ENCODE measurements at regions not wholly inside any gene's neighbourhood (a gene's known extent, or its start where the extent isn't known, plus 50 kb on each side); places are given as distances from the start of the nearest gene placed in this dataset.

DNA sequence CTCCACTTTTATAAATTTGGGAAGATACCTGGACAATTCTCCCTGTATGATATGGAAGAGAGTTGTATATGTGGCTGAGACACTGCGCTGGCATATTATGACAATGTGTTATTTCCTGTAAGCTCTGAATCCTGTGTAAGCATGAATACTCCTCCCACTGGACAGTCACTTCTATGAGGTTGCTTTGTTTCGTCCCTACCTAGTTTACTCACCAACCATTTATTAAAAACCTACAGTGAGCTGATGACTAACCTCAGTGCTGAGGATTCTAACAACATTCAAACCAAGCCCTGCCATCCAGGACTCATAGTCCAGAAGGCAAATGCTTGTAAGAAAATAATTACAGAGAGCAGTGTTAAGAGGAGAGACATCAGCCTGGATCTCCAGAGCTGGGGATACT, 1632.9 kb upstream of the TENM3 start:
- DNase-seq (ENCODE audit: low spot score in 2 of 2) (no peak), ATAC-seq (replicated peaks; ENCODE audit: extremely low read depth, poor library complexity, severe bottlenecking) (no peak)
- H3K27me3 Mint-ChIP-seq = no peaks in the 10 kb centered on the region
- H3K27ac Mint-ChIP-seq (ENCODE audit: low read depth) = no peak overlapping the region
- H3K4me3 Mint-ChIP-seq = no peak overlapping the region
- peaks cover 27% of the 10 kb centered on the region for H3K9me3 Mint-ChIP-seq
- no peaks in the 10 kb centered on the region for H3K4me1 Mint-ChIP-seq
- no peaks in the 10 kb centered on the region for H3K36me3 Mint-ChIP-seq (ENCODE audit: insufficient read depth)

DNA sequence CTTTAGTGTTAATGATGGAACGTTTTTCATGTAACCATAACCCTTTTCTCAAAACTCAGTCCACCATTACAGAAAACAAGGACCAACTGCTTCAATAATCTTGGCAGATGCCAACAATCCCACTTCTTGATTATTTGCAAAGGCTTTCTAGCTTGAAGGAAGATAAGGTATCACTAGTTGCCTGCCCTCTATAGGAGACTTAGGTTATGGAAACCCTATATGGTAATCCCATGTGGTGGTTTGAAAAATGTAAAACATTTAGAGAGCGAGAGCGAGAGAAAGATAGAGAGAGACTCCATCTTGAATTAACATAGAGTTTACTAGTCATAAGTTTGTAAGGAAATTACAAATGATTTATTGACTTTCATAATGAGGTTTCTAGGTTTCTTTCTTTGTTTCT, 1627.5 kb upstream of the TENM3 start:
- Mint-ChIP-seq H3K27ac (ENCODE audit: low read depth) (no peak overlapping the region), H3K27me3 (no peaks in the 10 kb centered on the region), H3K9me3 (peaks cover 8% of the 10 kb centered on the region), H3K4me3 (no peak overlapping the region), H3K36me3 (ENCODE audit: insufficient read depth) (no peaks in the 10 kb centered on the region), H3K4me1 (no peaks in the 10 kb centered on the region)
- ATAC-seq (replicated peaks; ENCODE audit: extremely low read depth, poor library complexity, severe bottlenecking) (no peak), DNase-seq (ENCODE audit: low spot score in 2 of 2) (no peak)

DNA sequence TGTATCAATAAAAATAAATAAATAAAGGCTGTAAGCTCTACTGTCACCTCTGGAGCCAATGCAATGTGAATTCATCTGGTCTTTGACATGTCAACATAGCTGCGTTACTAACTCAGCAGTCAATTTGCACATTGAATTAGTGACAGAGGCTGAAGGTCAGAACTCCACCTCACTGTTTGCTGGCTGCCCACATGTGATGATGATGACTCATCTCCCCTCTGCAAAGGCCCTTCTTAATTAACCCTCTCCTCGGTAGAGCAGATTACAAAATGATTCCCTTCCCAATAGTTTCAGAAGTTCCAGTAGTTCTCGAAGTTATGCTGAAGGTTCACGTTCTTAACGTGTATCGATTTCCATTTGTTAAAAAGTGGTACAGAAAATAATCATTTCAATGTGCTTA, 1626.0 kb upstream of the TENM3 start:
- Mint-ChIP-seq H3K9me3 (peaks cover 14% of the 10 kb centered on the region), H3K4me3 (no peak overlapping the region), H3K27me3 (no peaks in the 10 kb centered on the region), H3K27ac (ENCODE audit: low read depth) (no peak overlapping the region), H3K36me3 (ENCODE audit: insufficient read depth) (no peaks in the 10 kb centered on the region), H3K4me1 (no peaks in the 10 kb centered on the region)
- DNase-seq (ENCODE audit: low spot score in 2 of 2) = no peak
- no peak for ATAC-seq (replicated peaks; ENCODE audit: extremely low read depth, poor library complexity, severe bottlenecking)

DNA sequence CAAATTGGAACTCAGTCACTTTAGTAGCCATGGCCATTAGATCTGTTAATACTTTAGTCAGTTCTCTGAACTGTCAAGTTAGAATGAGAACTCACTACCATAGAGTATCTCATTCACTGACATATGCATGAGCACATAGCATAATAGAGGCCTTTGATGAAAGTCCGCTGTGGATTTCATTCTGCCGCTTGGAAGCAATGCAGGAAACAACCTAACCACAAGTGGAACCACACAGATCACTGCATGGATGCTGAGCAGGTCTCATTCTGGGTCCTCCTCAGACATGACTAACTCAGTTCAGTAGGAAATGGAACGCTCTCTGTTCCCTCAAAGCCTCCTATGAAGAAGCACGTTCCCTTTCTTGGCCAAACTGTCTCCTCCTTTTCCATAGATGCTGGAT, 1624.8 kb upstream of the TENM3 start:
- DNase-seq (ENCODE audit: low spot score in 2 of 2) (no peak), ATAC-seq (replicated peaks; ENCODE audit: extremely low read depth, poor library complexity, severe bottlenecking) (no peak)
- Mint-ChIP-seq H3K4me3 (no peak overlapping the region), H3K36me3 (ENCODE audit: insufficient read depth) (no peaks in the 10 kb centered on the region), H3K9me3 (peaks cover 14% of the 10 kb centered on the region), H3K27ac (ENCODE audit: low read depth) (no peak overlapping the region), H3K4me1 (no peaks in the 10 kb centered on the region), H3K27me3 (no peaks in the 10 kb centered on the region)

DNA sequence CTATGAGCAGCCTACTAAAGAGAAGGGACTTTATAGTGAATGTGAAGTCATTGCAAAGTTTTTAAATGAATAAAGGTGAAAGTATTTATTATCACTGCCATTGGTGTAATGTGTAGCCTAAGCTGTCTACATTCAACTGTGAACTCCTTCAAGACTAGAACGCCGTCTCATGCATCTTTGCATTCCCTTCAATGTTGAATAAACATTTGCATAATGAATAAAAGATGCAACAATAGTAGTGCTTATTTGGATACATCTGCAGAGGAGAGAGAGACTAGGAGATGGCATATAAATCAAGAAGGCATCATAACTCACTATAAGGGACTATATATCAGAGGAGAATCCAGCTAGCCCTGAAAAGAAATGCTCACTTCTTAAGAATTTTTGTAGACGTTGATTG, 1623.8 kb upstream of the TENM3 start:
- no peak for ATAC-seq (replicated peaks; ENCODE audit: extremely low read depth, poor library complexity, severe bottlenecking)
- H3K4me3 Mint-ChIP-seq = no peak overlapping the region

DNA sequence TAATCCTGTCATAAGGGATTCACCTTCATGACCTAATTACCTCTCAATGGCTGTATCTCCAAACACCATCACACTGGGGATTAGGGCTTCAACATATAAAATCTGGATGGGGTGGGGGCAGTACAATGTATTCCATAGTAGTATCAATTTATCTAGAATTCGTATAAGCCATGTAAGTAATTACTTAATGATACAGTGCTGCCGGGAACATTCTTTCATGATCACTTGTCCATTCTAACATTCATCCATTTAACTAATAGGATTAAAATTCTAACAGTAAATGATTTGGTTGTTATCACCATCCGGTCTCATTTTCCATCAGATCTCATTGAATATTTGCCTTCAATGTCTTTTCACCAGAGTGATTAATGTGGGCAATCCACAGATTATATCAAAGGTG, 1620.9 kb upstream of the TENM3 start:
- H3K27ac Mint-ChIP-seq (ENCODE audit: low read depth) = no peak overlapping the region
- no peak overlapping the region for H3K4me3 Mint-ChIP-seq
- no peak for ATAC-seq (replicated peaks; ENCODE audit: extremely low read depth, poor library complexity, severe bottlenecking)
- no peaks in the 10 kb centered on the region for H3K4me1 Mint-ChIP-seq
- DNase-seq (ENCODE audit: low spot score in 2 of 2) = no peak
- H3K36me3 Mint-ChIP-seq (ENCODE audit: insufficient read depth) = no peaks in the 10 kb centered on the region
- peaks cover 13% of the 10 kb centered on the region for H3K9me3 Mint-ChIP-seq
- no peaks in the 10 kb centered on the region for H3K27me3 Mint-ChIP-seq

More for the DNA sequence above, 1623.8 kb upstream of the TENM3 start:
- DNase-seq (ENCODE audit: low spot score in 2 of 2) = no peak
- H3K4me1 Mint-ChIP-seq = no peaks in the 10 kb centered on the region
- H3K36me3 Mint-ChIP-seq (ENCODE audit: insufficient read depth) = no peaks in the 10 kb centered on the region
- no peaks in the 10 kb centered on the region for H3K27me3 Mint-ChIP-seq
- no peak overlapping the region for H3K27ac Mint-ChIP-seq (ENCODE audit: low read depth)
- peaks cover 14% of the 10 kb centered on the region for H3K9me3 Mint-ChIP-seq

DNA sequence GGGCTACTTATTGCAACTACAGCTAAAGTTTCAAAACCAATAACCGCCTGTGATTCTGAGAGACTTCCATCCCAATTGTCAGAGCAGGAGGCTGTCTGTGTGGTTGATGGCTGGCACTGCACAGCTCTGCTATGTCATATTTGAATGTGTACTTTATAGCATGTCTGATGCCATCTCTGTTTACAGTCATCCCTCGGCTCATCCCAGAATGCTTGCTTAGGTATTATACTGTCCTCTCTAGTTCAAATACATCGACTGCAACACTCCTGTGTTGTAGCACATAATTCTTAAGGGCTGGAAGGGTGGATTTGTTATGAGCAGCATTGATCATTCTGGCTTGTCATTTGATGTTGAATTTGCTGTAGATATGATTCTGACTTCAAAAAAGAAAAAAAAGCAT, 1617.5 kb upstream of the TENM3 start:
- Mint-ChIP-seq H3K27ac (ENCODE audit: low read depth) (no peak overlapping the region), H3K36me3 (ENCODE audit: insufficient read depth) (no peaks in the 10 kb centered on the region), H3K4me1 (no peaks in the 10 kb centered on the region), H3K4me3 (no peak overlapping the region), H3K27me3 (no peaks in the 10 kb centered on the region), H3K9me3 (peaks cover 13% of the 10 kb centered on the region)
- ATAC-seq (replicated peaks; ENCODE audit: extremely low read depth, poor library complexity, severe bottlenecking) (no peak), DNase-seq (ENCODE audit: low spot score in 2 of 2) (no peak)

DNA sequence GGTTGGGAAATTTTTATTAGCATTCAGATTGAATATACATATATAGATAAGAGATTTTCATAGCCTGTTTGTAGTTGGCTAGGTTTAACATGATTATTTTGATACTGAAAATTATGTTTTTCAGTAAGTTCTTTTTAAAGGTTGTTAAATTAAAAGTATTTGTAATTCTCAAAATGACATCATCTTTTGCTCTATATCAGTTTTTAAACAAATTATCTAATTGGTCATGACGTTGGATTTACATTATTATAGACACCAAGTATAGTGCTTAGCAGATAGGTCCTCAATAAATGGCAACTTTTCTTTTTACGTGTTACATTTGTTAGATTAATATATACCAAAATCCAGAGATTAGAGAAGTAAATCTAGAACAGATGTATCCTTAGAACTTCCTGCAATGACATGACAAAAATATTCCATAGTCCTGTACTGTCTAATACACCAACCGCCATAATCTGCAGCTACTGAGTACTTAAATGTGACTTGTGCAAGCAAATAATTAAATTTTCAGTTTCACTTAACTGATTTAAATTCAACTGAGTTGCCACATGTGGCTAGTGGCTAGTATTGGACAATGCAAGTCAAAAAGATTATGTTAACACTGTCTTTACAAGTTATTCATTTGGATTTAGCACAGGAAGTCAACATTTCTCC, 1613.1 kb upstream of the TENM3 start:
- ATAC-seq (replicated peaks; ENCODE audit: extremely low read depth, poor library complexity, severe bottlenecking) = no peak

DNA sequence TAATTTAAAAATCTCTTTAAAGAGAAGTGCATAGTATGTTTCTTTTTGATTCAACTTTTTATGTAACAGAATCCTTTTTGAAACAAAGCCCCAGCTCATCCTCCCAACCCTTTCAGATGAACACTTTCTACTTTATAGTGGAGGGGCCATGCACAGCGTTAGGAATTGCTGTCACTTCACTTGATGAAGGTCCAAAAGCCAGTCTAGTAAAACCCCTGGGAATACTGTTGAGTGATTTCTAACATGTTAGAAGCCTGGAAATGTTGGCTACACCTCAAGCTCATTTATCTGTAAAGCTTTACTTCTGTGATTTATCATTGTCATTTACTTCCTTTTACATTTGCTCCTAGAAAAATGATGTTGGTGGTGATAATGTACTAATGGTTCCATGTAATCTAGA, 1608.9 kb upstream of the TENM3 start:
- H3K4me1 Mint-ChIP-seq = no peaks in the 10 kb centered on the region
- ATAC-seq (replicated peaks; ENCODE audit: extremely low read depth, poor library complexity, severe bottlenecking) = no peak

More for the DNA sequence above, 1613.1 kb upstream of the TENM3 start:
- no peaks in the 10 kb centered on the region for H3K27me3 Mint-ChIP-seq
- peaks cover 4% of the 10 kb centered on the region for H3K9me3 Mint-ChIP-seq
- no peaks in the 10 kb centered on the region for H3K4me1 Mint-ChIP-seq
- H3K27ac Mint-ChIP-seq (ENCODE audit: low read depth) = no peak overlapping the region
- H3K36me3 Mint-ChIP-seq (ENCODE audit: insufficient read depth) = no peaks in the 10 kb centered on the region
- no peak overlapping the region for H3K4me3 Mint-ChIP-seq
- no peak for DNase-seq (ENCODE audit: low spot score in 2 of 2)

DNA sequence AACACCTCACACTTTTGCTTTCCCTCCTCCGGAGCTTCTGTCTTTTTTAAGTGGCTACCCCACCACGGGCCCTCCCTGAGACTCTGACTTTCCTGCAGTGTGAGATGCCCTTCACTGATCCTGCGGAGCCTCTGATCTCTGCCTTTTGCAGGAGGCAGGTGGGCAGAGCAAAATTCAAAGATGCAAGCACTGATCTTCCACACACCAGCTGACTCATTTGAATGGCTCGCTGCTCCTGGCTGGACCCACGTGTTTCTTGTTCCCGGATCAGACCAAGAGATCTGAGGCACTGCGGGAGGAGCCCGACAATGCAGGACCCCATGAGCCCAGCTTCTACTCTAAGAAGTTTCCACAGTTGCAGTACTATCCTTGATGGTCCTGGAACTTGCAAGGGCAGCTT, 1607.9 kb upstream of the TENM3 start:
- DNase-seq (ENCODE audit: low spot score in 2 of 2) (no peak), ATAC-seq (replicated peaks; ENCODE audit: extremely low read depth, poor library complexity, severe bottlenecking) (no peak)
- Mint-ChIP-seq H3K27ac (ENCODE audit: low read depth) (no peak overlapping the region), H3K4me3 (no peak overlapping the region), H3K27me3 (no peaks in the 10 kb centered on the region), H3K4me1 (no peaks in the 10 kb centered on the region), H3K9me3 (peaks cover 20% of the 10 kb centered on the region), H3K36me3 (ENCODE audit: insufficient read depth) (no peaks in the 10 kb centered on the region)

More for the DNA sequence above, 1608.9 kb upstream of the TENM3 start:
- no peak for DNase-seq (ENCODE audit: low spot score in 2 of 2)
- no peaks in the 10 kb centered on the region for H3K36me3 Mint-ChIP-seq (ENCODE audit: insufficient read depth)
- H3K9me3 Mint-ChIP-seq = peaks cover 13% of the 10 kb centered on the region
- H3K27me3 Mint-ChIP-seq = no peaks in the 10 kb centered on the region
- H3K4me3 Mint-ChIP-seq = no peak overlapping the region
- no peak overlapping the region for H3K27ac Mint-ChIP-seq (ENCODE audit: low read depth)

DNA sequence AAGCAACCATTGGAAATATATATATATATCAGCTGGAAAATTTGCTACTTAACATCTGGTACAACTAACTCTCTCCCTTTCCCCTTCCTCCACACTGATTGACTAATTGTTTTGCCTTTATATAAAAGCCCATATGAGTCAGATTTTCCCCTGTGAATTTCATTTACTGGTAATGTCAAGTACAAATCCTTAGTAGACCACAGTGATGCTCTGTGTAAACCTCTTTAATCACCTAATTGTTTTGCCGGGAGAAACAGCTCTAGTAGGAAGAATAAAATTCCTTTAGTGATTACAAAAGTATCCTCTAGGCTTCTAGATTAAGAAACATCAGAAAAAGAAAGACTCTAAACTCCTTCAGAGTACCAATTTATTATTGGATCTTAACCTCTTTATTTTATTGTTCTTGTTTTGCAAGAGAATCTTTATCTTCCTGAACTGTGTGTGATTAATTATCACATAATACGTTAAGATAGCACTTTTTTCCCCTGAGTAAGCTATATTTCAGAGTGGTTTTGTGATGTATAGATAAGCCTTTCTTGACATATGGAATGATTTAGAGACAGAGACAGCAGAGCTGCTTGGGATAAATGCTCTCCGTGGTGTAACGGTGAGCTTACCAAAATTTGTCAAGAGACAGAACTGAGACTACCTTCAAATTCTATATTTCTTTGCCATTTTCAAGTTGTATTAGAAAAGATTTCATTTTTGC, 1606.4 kb upstream of the TENM3 start:
- Mint-ChIP-seq H3K27me3 (no peaks in the 10 kb centered on the region), H3K36me3 (ENCODE audit: insufficient read depth) (no peaks in the 10 kb centered on the region), H3K27ac (ENCODE audit: low read depth) (no peak overlapping the region), H3K4me3 (no peak overlapping the region), H3K9me3 (peaks cover 20% of the 10 kb centered on the region), H3K4me1 (no peaks in the 10 kb centered on the region)
- no peak for DNase-seq (ENCODE audit: low spot score in 2 of 2)
- no peak for ATAC-seq (replicated peaks; ENCODE audit: extremely low read depth, poor library complexity, severe bottlenecking)

DNA sequence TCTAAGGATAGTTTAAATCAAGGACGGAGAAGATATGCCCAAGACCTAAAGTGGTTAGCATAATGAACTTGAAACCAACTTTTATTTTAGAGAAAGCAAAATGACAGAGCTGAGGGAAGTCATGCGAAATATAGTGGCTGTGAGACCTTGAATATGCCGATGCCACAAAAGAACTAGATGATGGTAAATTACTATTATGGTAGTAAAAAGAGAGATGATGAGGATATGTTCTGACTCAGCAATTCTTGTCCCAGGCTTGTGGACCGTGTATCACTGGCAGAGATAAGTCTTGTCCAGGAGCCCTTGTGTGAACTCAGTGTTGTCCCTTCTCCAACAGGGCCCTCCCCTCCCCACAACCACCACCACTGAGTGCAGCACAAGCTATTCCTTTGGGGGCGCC, 1605.6 kb upstream of the TENM3 start:
- ATAC-seq (replicated peaks; ENCODE audit: extremely low read depth, poor library complexity, severe bottlenecking) (no peak), DNase-seq (ENCODE audit: low spot score in 2 of 2) (no peak)
- Mint-ChIP-seq H3K27me3 (no peaks in the 10 kb centered on the region), H3K4me3 (no peak overlapping the region), H3K27ac (ENCODE audit: low read depth) (no peak overlapping the region), H3K9me3 (peaks cover 20% of the 10 kb centered on the region), H3K4me1 (no peaks in the 10 kb centered on the region), H3K36me3 (ENCODE audit: insufficient read depth) (no peaks in the 10 kb centered on the region)

DNA sequence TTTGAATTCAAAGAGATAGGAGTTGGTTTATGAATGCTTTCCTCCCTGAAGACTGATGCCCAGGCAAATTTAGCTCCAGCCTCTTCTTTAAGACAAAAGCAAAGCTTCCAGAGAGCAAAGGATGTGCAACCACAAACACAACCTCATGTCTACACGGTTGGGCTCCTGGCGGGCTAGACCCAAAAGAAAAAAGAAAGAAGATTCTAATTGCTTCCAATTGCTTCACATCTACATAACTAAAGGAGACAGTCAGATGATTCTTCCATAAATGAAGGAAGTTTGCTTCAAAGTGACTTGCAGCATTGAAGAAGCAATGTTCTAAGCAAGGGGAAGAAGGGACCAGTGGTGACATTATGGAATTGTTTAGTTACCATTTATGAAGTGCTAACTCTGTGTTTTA, 1603.0 kb upstream of the TENM3 start:
- H3K36me3 Mint-ChIP-seq (ENCODE audit: insufficient read depth) = no peaks in the 10 kb centered on the region
- no peak for DNase-seq (ENCODE audit: low spot score in 2 of 2)
- no peak overlapping the region for H3K4me3 Mint-ChIP-seq
- H3K27ac Mint-ChIP-seq (ENCODE audit: low read depth) = no peak overlapping the region
- H3K9me3 Mint-ChIP-seq = peaks cover 17% of the 10 kb centered on the region
- no peaks in the 10 kb centered on the region for H3K4me1 Mint-ChIP-seq
- H3K27me3 Mint-ChIP-seq = no peaks in the 10 kb centered on the region
- no peak for ATAC-seq (replicated peaks; ENCODE audit: extremely low read depth, poor library complexity, severe bottlenecking)

Measured in central memory CD8-positive, alpha-beta T cell (primary cell).